HG02840 (cell line): ENCODE measurements at regions not wholly inside any gene's neighbourhood (a gene's known extent, or its start where the extent isn't known, plus 50 kb on each side); places are given as distances from the start of the nearest gene placed in this dataset.

ENCODE experiments used
- ATAC-seq: cut with Tn5 transposase; IDR thresholded peaks from one replicate; pipeline ENCODE4 v1.9.1; 2021; ENCODE audit warnings: mild to moderate bottlenecking, moderate library complexity, moderate number of reproducible peaks; ENCODE audit not compliant: unreplicated experiment, low FRiP score

DNA sequence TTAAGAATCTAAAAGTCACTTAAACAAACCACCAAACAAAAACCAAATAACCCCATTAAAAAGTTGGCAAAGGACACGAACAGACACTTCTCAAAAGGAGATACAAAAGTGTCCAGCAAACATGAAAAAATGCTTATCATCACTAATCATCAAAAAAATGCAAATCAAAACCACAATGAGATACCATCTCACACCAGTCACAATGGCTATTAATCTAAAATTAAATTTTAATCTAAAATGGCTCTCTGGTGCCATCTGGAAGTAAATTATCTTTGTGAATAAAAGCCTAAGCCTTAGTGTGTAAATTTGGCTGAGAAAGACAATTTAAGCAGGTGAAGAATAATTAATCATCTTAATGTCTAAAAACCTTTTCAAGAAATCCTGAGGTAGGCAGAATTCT lies 204.5 kb upstream of the PPFIA2 start:
- ATAC-seq: no peak

DNA sequence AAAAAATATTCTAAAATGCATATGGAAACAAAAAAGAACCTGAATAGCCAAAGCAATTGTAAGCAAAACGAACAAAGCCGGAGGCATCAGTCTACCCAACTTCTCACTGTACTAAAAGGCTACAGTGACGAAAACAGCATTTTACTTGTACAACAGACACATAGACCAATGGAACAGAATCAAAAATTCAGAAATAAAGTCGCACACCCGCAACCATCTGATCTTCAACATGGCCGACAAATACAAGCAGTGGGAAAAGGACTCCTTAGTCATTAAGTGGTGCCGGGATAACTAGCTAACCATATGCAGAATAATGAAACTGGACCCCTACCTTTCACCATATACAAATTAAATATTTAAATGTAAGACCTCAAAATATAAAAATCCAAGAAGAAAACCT lies 203.9 kb upstream of the PPFIA2 start:
- no peak for ATAC-seq

GRCh38 chr12:81962126-81962856 lies 203.1 kb upstream of the PPFIA2 start:
- ATAC-seq: no peak

DNA sequence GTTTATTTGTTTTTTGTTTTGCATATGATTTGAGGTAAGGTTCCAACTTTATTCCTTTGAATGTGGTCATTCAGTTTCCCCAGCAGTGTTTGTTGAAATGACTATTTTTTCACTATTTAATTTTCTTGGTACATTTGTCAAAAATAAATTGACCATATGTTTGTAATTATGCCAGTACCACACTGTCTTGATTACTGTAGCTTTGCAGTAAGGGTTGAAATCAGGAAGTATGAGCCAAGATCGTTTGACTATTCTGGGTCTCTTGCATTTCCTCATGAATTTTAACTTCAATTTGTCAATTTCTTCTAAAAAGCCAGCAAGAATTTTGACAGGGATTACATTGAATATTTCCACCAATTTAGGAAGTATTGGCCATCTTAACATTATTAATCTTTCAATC lies 199.3 kb upstream of the PPFIA2 start:
- no peak for ATAC-seq

DNA sequence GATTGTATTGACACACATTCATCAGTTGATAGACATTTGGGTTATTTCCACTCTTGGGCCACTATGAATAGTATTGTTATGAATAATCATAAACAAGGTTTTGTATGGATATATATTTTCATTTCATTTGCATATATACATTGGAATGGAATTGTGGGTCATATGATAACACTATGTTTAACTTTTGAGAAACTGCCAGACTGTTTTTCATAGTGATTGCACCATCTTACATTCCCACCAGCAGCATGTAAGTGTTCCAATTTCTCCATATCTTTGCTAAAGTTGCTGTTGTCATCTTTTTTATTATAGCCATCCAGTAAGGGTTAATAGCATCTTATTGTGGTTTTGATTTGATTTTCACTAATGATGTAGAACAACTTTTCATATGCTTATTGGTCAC lies 198.5 kb upstream of the PPFIA2 start:
- ATAC-seq: no peak

- no peak for ATAC-seq
Measured at GRCh38 chr12:81956468-81956860, 197.3 kb upstream of the PPFIA2 start.

DNA sequence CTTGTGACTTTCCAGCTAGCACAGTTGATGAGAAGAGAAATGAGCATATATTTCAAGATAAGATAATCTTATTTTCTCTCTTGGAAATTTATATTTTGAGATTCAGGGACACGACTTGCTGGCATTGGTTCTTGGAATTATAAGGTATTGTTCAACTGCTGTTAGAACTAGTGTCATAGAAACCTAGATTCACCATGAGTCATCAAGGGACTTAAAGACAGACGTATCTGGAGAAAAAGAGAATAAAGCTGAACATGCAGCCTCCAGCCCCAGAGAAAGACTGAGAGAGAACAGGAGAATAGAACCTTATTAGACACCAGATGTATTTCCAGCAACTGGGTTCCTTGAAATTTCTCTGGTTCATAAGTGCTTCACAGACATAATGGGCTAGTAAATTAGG lies 194.4 kb upstream of the PPFIA2 start:
- ATAC-seq: no peak

DNA sequence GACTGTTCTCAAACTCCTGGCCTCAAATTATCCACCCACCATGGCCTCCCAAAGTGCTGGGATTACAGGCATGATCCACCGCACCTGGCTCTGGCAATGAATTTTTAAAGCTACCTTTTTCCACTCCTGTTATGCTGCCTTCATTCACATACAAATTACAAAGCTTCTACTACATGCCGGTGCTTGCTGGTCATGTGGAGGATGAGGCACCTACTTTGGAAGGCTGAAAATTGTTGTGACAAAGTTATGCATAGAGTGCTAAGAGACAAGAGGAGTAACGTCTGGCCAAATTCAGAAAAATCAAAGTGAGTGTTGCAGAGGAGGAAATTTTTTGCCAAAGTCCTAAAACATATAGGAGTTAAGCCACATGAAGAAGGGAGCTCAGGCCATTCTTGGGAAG lies 191.7 kb upstream of the PPFIA2 start:
- ATAC-seq: no peak

- ATAC-seq: no peak
Measured at GRCh38 chr12:81949841-81950308, 190.7 kb upstream of the PPFIA2 start.

- no peak for ATAC-seq
Measured at GRCh38 chr12:81949416-81949815, 190.3 kb upstream of the PPFIA2 start.

DNA sequence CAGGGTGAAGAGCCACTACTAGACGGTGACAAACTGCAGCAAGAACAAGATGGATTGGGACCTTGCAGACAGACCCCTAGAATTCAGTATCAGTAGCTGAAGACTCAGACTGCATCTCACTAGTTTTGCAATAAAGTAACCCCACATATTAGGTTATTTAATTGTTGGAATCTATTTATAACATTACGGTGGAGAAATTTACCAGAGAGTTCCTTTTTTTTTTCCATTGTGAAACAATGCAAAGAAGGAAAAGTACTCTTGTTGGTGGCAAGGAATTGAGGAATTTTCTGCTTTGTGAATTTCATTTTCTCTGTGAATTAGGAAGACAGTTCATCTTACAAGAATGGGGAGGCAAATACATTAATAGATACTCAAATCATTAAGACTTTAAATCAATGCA lies 185.7 kb upstream of the PPFIA2 start:
- no peak for ATAC-seq

DNA sequence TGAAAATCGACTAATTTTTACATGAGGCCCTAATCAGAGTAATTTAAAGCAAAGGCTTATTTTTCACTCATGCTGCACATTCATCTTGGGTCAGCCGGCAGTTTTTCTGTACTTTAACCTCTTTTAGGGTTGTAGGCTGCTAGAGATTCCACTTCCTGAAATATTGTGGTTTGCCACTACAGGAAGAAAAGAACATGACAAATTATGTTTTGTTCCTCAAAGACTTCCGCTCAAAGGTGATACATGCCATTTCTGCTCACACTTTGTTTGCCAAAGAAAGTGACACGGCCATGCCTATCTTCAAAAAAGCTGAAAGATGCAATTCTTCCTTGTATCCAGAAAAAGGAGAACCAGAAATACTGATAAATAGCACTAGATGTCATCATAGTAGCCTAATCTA lies 183.4 kb upstream of the PPFIA2 start:
- ATAC-seq: no peak

- ATAC-seq: no peak
Measured at GRCh38 chr12:81930037-81930436, 170.9 kb upstream of the PPFIA2 start.

GRCh38 chr12:81896771-81897170 lies 137.6 kb upstream of the PPFIA2 start:
- no peak for ATAC-seq

GRCh38 chr12:81888961-81889360 lies 129.8 kb upstream of the PPFIA2 start:
- no peak for ATAC-seq

DNA sequence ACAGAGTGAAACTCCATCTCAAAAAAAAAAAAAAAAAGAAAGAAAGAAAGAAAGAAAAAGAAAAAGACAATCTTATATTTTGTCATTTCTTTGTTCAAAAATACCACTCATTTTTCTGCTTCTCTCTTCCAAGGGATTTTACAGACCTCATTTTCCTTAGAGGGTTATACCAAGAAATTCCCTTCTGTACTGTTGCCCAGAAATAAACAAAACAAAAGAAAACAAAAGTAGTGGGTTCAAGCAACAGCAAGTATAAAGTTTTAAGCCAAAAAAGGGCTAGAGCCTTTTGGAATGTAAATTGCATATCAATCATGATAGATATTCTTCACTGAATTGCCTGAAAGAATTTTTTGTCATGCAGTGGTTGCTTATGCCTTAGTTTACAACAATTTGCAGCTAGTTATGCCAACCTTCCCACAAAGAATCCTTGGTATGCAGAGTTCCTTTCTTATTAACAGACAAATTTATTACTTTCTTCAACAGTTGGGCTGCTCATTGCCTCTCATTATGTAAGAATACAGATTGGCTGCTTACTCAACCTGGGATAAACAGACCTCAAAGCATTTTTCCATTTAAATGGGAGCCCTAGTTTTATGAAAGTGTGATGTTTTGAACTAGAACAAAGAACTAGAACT lies 129.1 kb upstream of the PPFIA2 start:
- no peak for ATAC-seq

- ATAC-seq: no peak
Measured at GRCh38 chr12:81874586-81874985, 115.4 kb upstream of the PPFIA2 start.

DNA sequence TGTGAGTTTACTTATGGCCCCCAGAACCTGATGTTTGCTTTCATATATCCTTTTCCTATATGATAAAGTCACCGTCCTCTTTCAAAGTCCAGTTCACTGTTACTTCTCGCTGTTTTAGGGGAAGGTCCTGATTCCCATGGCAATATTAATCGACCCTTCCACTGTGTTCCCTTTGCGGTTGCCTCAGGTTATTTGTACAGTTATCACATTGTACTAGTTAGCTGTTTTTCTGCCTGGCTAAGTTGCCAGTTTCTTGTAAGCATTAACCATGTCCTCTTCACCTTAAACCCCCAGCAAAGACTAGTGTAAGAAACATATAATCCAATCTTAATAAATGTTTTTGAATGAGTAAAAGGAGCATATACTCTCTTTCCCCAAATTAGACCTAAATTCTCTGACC lies 115.0 kb upstream of the PPFIA2 start:
- ATAC-seq: no peak

GRCh38 chr12:81872400-81872799 lies 113.2 kb upstream of the PPFIA2 start:
- ATAC-seq: no peak

DNA sequence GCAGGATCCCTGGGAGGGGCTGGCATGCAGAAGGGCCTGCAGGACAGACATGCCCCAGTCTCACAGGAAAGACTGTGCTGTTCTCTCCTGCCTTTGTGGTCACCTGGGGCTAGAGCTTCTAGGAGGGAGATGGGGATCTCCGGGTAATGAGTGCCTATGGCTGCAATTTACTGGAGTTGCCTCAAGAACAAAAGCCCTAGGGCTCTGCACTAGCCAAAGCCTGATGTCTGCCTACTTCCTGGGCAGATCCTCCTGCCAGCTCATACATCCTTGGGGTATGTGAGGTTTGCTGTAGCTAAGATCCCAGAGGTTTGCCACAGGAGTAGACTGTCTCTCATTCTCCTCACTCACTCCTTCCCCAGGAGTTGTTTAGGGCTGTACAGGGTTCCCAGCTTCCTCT lies 106.9 kb upstream of the PPFIA2 start:
- ATAC-seq: no peak

- ATAC-seq: no peak
Measured at GRCh38 chr12:81863406-81863805, 104.3 kb upstream of the PPFIA2 start.

DNA sequence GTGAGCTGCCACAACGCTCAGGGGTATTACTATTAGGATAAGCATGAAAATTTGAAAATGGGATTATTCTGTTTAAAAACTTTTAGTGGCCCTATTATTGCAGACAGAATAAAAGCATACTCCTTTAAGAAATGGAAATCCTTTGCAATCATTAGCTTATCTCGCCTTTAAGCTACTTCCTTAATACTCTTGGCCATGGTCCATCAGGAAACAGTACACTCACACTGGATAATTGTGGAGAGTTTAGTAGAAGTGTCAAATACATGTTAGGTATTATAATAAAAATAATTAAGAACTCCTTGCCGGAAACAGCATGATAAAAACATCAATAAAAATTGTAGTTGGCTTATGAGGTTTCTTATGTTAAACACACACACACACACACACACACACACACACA lies 100.4 kb upstream of the PPFIA2 start:
- ATAC-seq: no peak
